Astrocyte (in vitro differentiated cells and primary cell): ENCODE measurements at regions not wholly inside any gene's neighbourhood (a gene's known extent, or its start where the extent isn't known, plus 50 kb on each side); places are given as distances from the start of the nearest gene placed in this dataset.

ENCODE experiments used
- CTCF ChIP-seq: IDR thresholded peaks from 2 replicates; pipeline ENCODE4 v1.5.1; 2011; ENCODE audit warnings: low read depth, mild to moderate bottlenecking, inconsistent platforms, low read length, moderate library complexity; ENCODE audit not compliant: insufficient read depth
- EZH2 ChIP-seq: IDR thresholded peaks from 2 replicates; pipeline ENCODE4 v1.6.1; 2012; ENCODE audit warnings: mild to moderate bottlenecking, low read length, inconsistent platforms; ENCODE audit not compliant: insufficient read depth

- TF ChIP-seq CTCF: no peak
- no peak for TF ChIP-seq EZH2
These were observed 173.4 kb upstream of the PMEPA1 start for GRCh38 chr20:57883224-57883623.
